ENCODE measurements at regions not wholly inside any gene's neighbourhood (a gene's known extent, or its start where the extent isn't known, plus 50 kb on each side); places are given as distances from the start of the nearest gene placed in this dataset.

DNA sequence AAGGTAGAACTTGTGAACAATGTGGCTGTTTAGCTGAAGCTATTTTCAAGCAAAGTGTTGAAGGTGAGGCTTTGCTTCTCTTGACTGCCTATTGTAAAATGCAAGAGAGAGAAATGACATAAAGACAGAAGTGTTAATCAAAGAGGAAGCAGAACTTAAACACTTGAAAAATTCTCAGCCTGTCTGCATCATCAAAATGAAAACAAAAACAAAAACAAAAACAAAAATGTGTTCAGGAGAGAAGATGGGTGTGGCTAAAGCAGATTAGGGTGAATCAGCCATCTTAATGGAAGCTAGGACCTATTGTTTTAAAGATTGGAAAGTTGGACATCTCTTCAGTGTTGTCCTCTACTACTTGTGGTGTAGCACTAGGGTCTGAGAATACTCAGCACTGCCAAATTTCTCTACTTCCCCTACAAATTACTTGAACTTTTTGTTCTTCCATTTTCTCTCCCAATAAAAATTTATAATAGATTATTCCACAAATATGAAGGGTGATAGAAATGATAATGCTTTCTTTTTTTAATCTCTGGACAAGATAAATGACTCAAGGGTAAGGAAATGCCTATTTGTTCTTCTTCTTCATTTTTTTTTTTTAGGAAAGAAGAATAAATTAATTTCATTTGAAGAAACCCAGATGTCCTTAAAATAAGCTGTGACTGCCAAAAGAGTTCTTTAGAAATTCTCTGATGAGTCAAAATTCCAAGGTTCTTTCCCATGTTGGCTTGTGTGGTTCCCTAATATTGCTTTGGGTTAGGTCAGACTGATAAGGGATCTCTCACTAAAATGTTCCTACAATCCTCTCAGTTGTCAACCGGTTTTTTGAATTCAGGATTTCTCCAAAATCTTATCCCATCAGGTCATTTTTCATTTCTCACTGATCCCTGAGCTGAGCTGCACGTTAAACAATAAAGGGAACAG lies 571.2 kb upstream of the ZEB2 start:
- no peaks in the 10 kb centered on the region for H3K36me3 ChIP-seq (ENCODE audit: low read depth)
- no peaks in the 10 kb centered on the region for H3F3A ChIP-seq (ENCODE audit: insufficient read depth, low read depth)
- H3K4me1 ChIP-seq (replicated peaks; ENCODE audit: insufficient read depth): no peaks in the 10 kb centered on the region
- no peak overlapping the region for H3K4me2 ChIP-seq
- CTCF ChIA-PET: no interaction called here
- POLR2A ChIA-PET (ENCODE audit: unreplicated experiment): no interaction called here
- H3K27me3 ChIP-seq (ENCODE audit: insufficient read depth, low read depth): no peaks in the 10 kb centered on the region
- TF ChIP-seq, protein P1, sequence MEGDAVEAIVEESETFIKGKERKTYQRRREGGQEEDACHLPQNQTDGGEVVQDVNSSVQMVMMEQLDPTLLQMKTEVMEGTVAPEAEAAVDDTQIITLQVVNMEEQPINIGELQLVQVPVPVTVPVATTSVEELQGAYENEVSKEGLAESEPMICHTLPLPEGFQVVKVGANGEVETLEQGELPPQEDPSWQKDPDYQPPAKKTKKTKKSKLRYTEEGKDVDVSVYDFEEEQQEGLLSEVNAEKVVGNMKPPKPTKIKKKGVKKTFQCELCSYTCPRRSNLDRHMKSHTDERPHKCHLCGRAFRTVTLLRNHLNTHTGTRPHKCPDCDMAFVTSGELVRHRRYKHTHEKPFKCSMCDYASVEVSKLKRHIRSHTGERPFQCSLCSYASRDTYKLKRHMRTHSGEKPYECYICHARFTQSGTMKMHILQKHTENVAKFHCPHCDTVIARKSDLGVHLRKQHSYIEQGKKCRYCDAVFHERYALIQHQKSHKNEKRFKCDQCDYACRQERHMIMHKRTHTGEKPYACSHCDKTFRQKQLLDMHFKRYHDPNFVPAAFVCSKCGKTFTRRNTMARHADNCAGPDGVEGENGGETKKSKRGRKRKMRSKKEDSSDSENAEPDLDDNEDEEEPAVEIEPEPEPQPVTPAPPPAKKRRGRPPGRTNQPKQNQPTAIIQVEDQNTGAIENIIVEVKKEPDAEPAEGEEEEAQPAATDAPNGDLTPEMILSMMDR (conservative IDR thresholded peaks at IDR 0.05): no peak
- no peak for TF ChIP-seq EZH2 (IDR thresholded peaks at IDR 0.05; ENCODE audit: low read depth)
- intact Hi-C loops (cut with micrococcal nuclease; ENCODE audit: unreplicated experiment): no loop called here
- BruUV-seq (replicated peaks): no TSS peak
- H3K4me3 ChIP-seq: no peak overlapping the region
- H3K9me2 ChIP-seq (ENCODE audit: insufficient read depth): no peaks in the 10 kb centered on the region
- no peaks in the 10 kb centered on the region for H4K20me1 ChIP-seq (ENCODE audit: insufficient read depth)
- H3K79me2 ChIP-seq (ENCODE audit: low read depth): no peaks in the 10 kb centered on the region
- H3K27ac ChIP-seq: no peak overlapping the region
- H3K9me3 ChIP-seq (ENCODE audit: insufficient read depth, low read depth): no peaks in the 10 kb centered on the region
- no peak for DNase-seq
- H2AFZ ChIP-seq: no peak overlapping the region

DNA sequence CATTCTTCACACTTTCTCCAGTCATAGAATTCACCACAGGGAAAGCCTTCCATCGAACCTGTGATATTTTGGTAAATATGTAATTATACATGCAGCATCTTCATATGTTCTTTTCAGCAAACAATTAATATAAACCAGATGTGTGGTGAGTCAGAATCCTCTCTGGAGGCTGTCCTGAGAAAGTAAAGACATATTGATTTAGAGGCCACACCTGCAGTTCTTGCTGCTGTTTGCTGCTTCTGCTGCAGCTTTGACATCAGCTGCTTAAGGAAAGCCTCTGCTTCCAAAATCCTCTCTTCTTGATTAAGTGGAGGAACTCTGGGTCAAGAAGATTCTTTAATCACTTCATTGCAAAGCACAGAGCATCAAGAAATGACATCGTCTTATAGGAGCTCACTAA lies 568.8 kb upstream of the ZEB2 start:
- ChIA-PET CTCF (no interaction called here), POLR2A (ENCODE audit: unreplicated experiment) (no interaction called here)
- H2AFZ ChIP-seq: no peak overlapping the region

DNA sequence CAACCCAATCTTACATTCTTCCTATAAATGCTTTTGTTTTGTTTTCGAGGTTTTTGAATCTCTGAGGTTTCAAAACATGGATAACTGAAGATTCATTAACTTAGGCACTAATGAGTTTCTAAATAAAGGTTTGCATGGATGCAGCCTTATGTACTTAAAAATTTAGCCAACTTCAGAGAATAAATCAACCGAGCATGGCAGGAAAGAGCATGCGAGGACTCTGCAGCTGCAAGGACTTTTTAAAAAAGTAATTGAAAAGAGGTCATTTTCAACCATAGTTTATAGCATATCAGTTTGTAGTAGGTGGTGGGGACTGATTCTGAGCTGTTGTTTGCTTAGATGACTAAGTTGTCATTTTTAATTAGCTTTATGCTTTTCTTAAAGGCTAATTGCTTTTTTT lies 567.0 kb upstream of the ZEB2 start:
- H3K4me1 ChIP-seq (replicated peaks; ENCODE audit: insufficient read depth): no peaks in the 10 kb centered on the region
- no peaks in the 10 kb centered on the region for H3K79me2 ChIP-seq (ENCODE audit: low read depth)
- no peak for DNase-seq
- H2AFZ ChIP-seq: no peak overlapping the region
- H3K4me2 ChIP-seq: no peak overlapping the region
- no peaks in the 10 kb centered on the region for H3K9me2 ChIP-seq (ENCODE audit: insufficient read depth)
- no peaks in the 10 kb centered on the region for H4K20me1 ChIP-seq (ENCODE audit: insufficient read depth)
- H3F3A ChIP-seq (ENCODE audit: insufficient read depth, low read depth): no peaks in the 10 kb centered on the region
- CTCF ChIA-PET: no interaction called here
- no peaks in the 10 kb centered on the region for H3K27me3 ChIP-seq (ENCODE audit: insufficient read depth, low read depth)
- no peak overlapping the region for H3K27ac ChIP-seq
- H3K36me3 ChIP-seq (ENCODE audit: low read depth): no peaks in the 10 kb centered on the region
- TF ChIP-seq, protein P1 (conservative IDR thresholded peaks at IDR 0.05): no peak
- BruUV-seq (replicated peaks): no TSS peak
- POLR2A ChIA-PET (ENCODE audit: unreplicated experiment): no interaction called here
- no peaks in the 10 kb centered on the region for H3K9me3 ChIP-seq (ENCODE audit: insufficient read depth, low read depth)
- intact Hi-C loops (cut with micrococcal nuclease; ENCODE audit: unreplicated experiment): no loop called here
- no peak overlapping the region for H3K4me3 ChIP-seq

More for the DNA sequence above, 568.8 kb upstream of the ZEB2 start:
- intact Hi-C loops (cut with micrococcal nuclease; ENCODE audit: unreplicated experiment): no loop called here
- Histone ChIP-seq H3F3A (ENCODE audit: insufficient read depth, low read depth) (no peaks in the 10 kb centered on the region), H3K27me3 (ENCODE audit: insufficient read depth, low read depth) (no peaks in the 10 kb centered on the region), H3K4me2 (no peak overlapping the region), H4K20me1 (ENCODE audit: insufficient read depth) (no peaks in the 10 kb centered on the region), H3K4me3 (no peak overlapping the region), H3K27ac (no peak overlapping the region), H3K36me3 (ENCODE audit: low read depth) (no peaks in the 10 kb centered on the region), H3K9me2 (ENCODE audit: insufficient read depth) (no peaks in the 10 kb centered on the region), H3K4me1 (replicated peaks; ENCODE audit: insufficient read depth) (no peaks in the 10 kb centered on the region), H3K79me2 (ENCODE audit: low read depth) (no peaks in the 10 kb centered on the region), H3K9me3 (ENCODE audit: insufficient read depth, low read depth) (no peaks in the 10 kb centered on the region)
- TF ChIP-seq, protein P1 (conservative IDR thresholded peaks at IDR 0.05): no peak
- no peak for DNase-seq
- BruUV-seq (replicated peaks): no TSS peak
